T-helper 17 cell (primary cell): ENCODE measurements at regions not wholly inside any gene's neighbourhood (a gene's known extent, or its start where the extent isn't known, plus 50 kb on each side); places are given as distances from the start of the nearest gene placed in this dataset.

Experiments
- ATAC-seq: fragments of 150-1000 bp; cut with Tn5 transposase; 2 replicates; pipeline ENCODE4 v1.10.0; 2021; ENCODE audit warnings: mild to moderate bottlenecking, moderate library complexity
- DNase-seq, 3 donors: peaks; one replicate each; pipeline versions ENCODE4 v3.0.0 to v3.0.0-alpha.2; 2020 to 2021
- H3K9me3 ChIP-seq: one replicate; pipeline ENCODE4 v1.7.0; 2013; ENCODE audit warnings: low read length, mild to moderate bottlenecking; ENCODE audit not compliant: control insufficient read depth, poor library complexity, severe bottlenecking
- H3K27ac Mint-ChIP-seq: one replicate; pipeline ENCODE4 v1.8.0; 2022; ENCODE audit warnings: mild to moderate bottlenecking, moderate library complexity, mixed read lengths
- H3K27me3 Mint-ChIP-seq: one replicate; pipeline ENCODE4 v1.8.0; 2022; ENCODE audit warnings: mixed read lengths
- H3K36me3 Mint-ChIP-seq: one replicate; pipeline ENCODE4 v1.8.0; 2022; ENCODE audit warnings: low read depth, mixed read lengths
- H3K4me1 Mint-ChIP-seq: one replicate; pipeline ENCODE4 v1.8.0; 2022; ENCODE audit warnings: mild to moderate bottlenecking, mixed read lengths
- H3K4me3 Mint-ChIP-seq: one replicate; pipeline ENCODE4 v1.8.0; 2022; ENCODE audit warnings: mild to moderate bottlenecking, moderate library complexity, mixed read lengths

- no peak for DNase-seq
- H3K27me3 Mint-ChIP-seq: no peaks in the 10 kb centered on the region
- H3K4me1 Mint-ChIP-seq: no peaks in the 10 kb centered on the region
- no peak overlapping the region for H3K4me3 Mint-ChIP-seq
- H3K27ac Mint-ChIP-seq: no peak overlapping the region
- ATAC-seq: no peak
- H3K9me3 ChIP-seq: no peaks in the 10 kb centered on the region
- H3K36me3 Mint-ChIP-seq: no peaks in the 10 kb centered on the region
Observed at GRCh38 chr2:128876986-128877983, 558.6 kb upstream of the HS6ST1 start.

- H3K9me3 ChIP-seq: no peaks in the 10 kb centered on the region
- DNase-seq: no peak
- no peak overlapping the region for H3K4me3 Mint-ChIP-seq
- no peaks in the 10 kb centered on the region for H3K4me1 Mint-ChIP-seq
- no peaks in the 10 kb centered on the region for H3K36me3 Mint-ChIP-seq
- ATAC-seq: no peak
- no peaks in the 10 kb centered on the region for H3K27me3 Mint-ChIP-seq
- H3K27ac Mint-ChIP-seq: no peak overlapping the region
Observed at GRCh38 chr2:128879161-128879560, 560.5 kb upstream of the HS6ST1 start.

- H3K27ac Mint-ChIP-seq: no peak overlapping the region
- no peaks in the 10 kb centered on the region for H3K4me1 Mint-ChIP-seq
- H3K36me3 Mint-ChIP-seq: no peaks in the 10 kb centered on the region
- no peak overlapping the region for H3K4me3 Mint-ChIP-seq
- H3K27me3 Mint-ChIP-seq: peaks cover 4% of the 10 kb centered on the region
- H3K9me3 ChIP-seq: no peaks in the 10 kb centered on the region
- DNase-seq (no peak), ATAC-seq (no peak)
Observed at GRCh38 chr2:128894896-128895295, 576.2 kb upstream of the HS6ST1 start.

- H3K27ac Mint-ChIP-seq: no peak overlapping the region
Observed at GRCh38 chr2:128901572-128902391, 583.1 kb upstream of the HS6ST1 start.

DNA sequence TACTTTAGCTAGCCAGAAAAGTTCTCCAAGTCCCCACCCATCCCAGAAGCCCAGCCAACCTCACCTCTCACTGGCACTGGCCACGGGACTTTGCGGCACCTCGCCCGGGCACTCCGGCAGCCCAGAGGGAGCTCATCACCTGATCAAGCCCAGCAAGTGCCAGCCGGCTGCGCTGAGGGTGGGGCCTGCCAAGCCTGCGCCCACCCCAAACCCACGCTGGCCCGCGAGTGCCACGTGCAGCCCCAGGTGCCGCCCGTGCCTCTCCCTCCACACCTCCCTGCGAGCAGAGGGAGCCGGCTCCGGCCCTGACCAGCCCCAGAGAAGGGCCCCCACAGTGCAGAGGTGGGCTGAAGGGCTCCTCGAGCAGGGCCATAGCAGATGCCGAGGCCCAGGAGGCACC lies 585.0 kb upstream of the HS6ST1 start:
- DNase-seq (no peak), ATAC-seq (no peak)
- peaks cover 4% of the 10 kb centered on the region for H3K27me3 Mint-ChIP-seq
- no peak overlapping the region for H3K4me3 Mint-ChIP-seq
- no peaks in the 10 kb centered on the region for H3K4me1 Mint-ChIP-seq
- H3K9me3 ChIP-seq: no peaks in the 10 kb centered on the region
- H3K27ac Mint-ChIP-seq: no peak overlapping the region
- no peaks in the 10 kb centered on the region for H3K36me3 Mint-ChIP-seq

More at GRCh38 chr2:128901572-128902391, 583.1 kb upstream of the HS6ST1 start:
- no peaks in the 10 kb centered on the region for H3K36me3 Mint-ChIP-seq
- DNase-seq (no peak), ATAC-seq (no peak)
- peaks cover 4% of the 10 kb centered on the region for H3K27me3 Mint-ChIP-seq
- no peak overlapping the region for H3K4me3 Mint-ChIP-seq
- no peaks in the 10 kb centered on the region for H3K4me1 Mint-ChIP-seq
- H3K9me3 ChIP-seq: no peaks in the 10 kb centered on the region

- Mint-ChIP-seq H3K27me3 (no peaks in the 10 kb centered on the region), H3K36me3 (no peaks in the 10 kb centered on the region), H3K4me3 (no peak overlapping the region), H3K4me1 (no peaks in the 10 kb centered on the region), H3K27ac (no peak overlapping the region)
- H3K9me3 ChIP-seq: no peaks in the 10 kb centered on the region
- DNase-seq (no peak), ATAC-seq (no peak)
Observed at GRCh38 chr2:128911276-128911675, 592.6 kb upstream of the HS6ST1 start.

DNA sequence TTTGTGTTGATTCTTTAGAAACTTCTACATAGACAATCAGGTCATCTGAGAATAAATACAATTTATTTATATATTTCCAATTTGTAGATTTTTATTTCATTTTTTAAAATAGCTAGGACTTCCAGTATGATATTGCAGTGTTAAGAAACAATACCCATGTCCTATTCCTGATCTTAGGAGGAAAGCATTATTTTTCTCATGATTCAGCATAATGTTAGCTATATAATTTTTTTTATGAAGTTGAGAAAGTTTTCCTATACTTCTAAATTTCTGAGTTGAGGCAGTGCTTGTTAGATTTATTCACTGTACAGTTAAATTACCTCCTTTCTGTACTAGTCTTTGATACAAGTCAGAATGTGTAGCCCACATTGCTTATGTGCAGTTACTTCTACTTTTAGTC lies 595.7 kb upstream of the HS6ST1 start:
- H3K4me3 Mint-ChIP-seq: no peak overlapping the region
- H3K4me1 Mint-ChIP-seq: no peaks in the 10 kb centered on the region
- H3K36me3 Mint-ChIP-seq: no peaks in the 10 kb centered on the region
- H3K27ac Mint-ChIP-seq: no peak overlapping the region
- ATAC-seq (no peak), DNase-seq (no peak)
- no peaks in the 10 kb centered on the region for H3K27me3 Mint-ChIP-seq
- no peaks in the 10 kb centered on the region for H3K9me3 ChIP-seq

DNA sequence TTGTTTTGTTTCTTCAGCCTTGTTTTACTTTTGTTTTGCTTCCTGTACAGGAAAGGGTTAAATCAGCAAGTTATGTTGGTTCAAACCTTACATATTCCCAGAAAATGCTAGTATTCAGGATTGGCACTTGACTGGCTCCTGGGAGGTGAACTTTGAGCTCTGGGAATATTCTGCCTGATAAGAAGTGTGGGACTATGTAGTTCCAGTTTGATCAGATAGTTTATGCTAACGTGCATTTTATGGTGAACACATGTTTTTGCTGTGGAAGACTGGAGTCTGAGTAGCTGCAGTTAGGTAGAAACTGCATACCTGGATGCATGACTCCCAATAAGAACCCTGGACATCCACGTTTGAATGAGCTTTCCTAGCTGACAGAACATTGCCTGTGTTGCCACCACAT lies 603.1 kb upstream of the HS6ST1 start:
- no peaks in the 10 kb centered on the region for H3K4me1 Mint-ChIP-seq
- H3K36me3 Mint-ChIP-seq: no peaks in the 10 kb centered on the region
- H3K9me3 ChIP-seq: no peaks in the 10 kb centered on the region
- H3K4me3 Mint-ChIP-seq: no peak overlapping the region
- H3K27me3 Mint-ChIP-seq: no peaks in the 10 kb centered on the region
- ATAC-seq (no peak), DNase-seq (no peak)
- no peak overlapping the region for H3K27ac Mint-ChIP-seq

GRCh38 chr2:128922154-128922553 lies 603.5 kb upstream of the HS6ST1 start:
- H3K9me3 ChIP-seq: no peaks in the 10 kb centered on the region
- Mint-ChIP-seq H3K4me3 (no peak overlapping the region), H3K4me1 (no peaks in the 10 kb centered on the region), H3K27ac (no peak overlapping the region), H3K36me3 (no peaks in the 10 kb centered on the region), H3K27me3 (no peaks in the 10 kb centered on the region)
- DNase-seq (no peak), ATAC-seq (no peak)

GRCh38 chr2:128925631-128926030 lies 607.0 kb upstream of the HS6ST1 start:
- Mint-ChIP-seq H3K27me3 (no peaks in the 10 kb centered on the region), H3K4me1 (no peaks in the 10 kb centered on the region), H3K36me3 (no peaks in the 10 kb centered on the region), H3K4me3 (no peak overlapping the region), H3K27ac (no peak overlapping the region)
- no peaks in the 10 kb centered on the region for H3K9me3 ChIP-seq
- ATAC-seq: no peak
- DNase-seq: no peak

DNA sequence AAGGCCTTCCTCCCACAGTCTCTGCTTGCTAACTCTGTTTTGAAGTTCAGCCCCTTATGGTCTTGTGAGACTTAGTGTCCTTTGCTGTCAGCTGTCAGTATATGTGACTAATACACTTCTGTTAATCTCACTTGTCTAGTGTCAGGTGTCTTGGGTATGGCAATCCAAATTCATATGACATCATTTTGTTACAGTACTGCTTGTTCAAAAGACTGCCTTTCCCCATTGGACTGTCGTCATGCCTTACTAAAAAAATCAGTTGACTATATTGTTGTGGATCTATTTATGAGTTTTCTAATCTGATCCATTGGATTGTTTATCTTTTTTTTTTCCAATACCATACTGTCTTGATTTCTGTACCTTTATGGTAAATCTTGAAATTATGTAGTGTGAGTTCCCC lies 611.4 kb upstream of the HS6ST1 start:
- Mint-ChIP-seq H3K27me3 (no peaks in the 10 kb centered on the region), H3K27ac (no peak overlapping the region), H3K4me1 (no peaks in the 10 kb centered on the region), H3K36me3 (no peaks in the 10 kb centered on the region), H3K4me3 (no peak overlapping the region)
- ATAC-seq: no peak
- H3K9me3 ChIP-seq: peaks cover 5% of the 10 kb centered on the region
- DNase-seq: no peak

DNA sequence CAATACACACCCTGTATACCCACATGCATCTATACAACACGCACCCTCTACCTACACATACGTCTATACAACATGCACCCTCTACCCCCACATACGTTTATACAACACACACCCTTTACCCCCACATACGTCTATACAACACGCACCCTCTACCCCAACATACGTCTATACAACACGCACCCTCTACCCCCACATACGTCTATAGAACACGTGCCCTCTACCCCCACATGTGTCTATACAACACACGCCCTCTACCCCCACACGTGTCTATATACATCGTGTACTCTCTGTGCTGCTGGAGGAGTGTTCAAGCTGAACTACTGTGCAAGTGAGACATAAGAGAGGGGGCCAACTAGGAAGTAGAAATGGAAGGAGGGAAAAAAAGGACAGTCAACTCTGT lies 621.7 kb upstream of the HS6ST1 start:
- no peaks in the 10 kb centered on the region for H3K4me1 Mint-ChIP-seq
- no peaks in the 10 kb centered on the region for H3K36me3 Mint-ChIP-seq
- no peak overlapping the region for H3K4me3 Mint-ChIP-seq
- H3K9me3 ChIP-seq: no peaks in the 10 kb centered on the region
- DNase-seq (no peak), ATAC-seq (no peak)
- H3K27ac Mint-ChIP-seq: no peak overlapping the region
- H3K27me3 Mint-ChIP-seq: no peaks in the 10 kb centered on the region

DNA sequence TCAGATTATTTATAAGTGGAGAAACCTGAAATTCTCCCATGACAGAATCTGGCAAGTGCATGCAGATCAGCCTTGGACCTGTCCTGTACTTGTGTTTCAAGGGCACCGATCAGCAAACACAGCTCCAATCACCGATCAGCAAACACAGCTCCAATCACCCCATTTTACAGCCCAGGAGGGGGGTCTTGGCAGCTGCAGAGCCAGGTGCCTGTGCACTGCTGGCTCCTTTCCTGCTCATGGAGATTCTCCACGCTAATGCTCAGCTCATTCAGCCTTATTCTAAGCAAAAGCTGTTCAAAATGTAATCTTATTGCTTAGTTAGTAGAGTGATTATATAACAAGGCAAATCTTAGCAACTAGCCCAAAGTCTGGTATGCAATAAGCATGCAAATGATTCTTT lies 623.1 kb upstream of the HS6ST1 start:
- no peak for ATAC-seq
- Mint-ChIP-seq H3K4me1 (no peaks in the 10 kb centered on the region), H3K27ac (no peak overlapping the region), H3K36me3 (no peaks in the 10 kb centered on the region), H3K27me3 (no peaks in the 10 kb centered on the region), H3K4me3 (no peak overlapping the region)
- DNase-seq: no peak
- no peaks in the 10 kb centered on the region for H3K9me3 ChIP-seq
